LNCaP clone FGC (cell line): ENCODE measurements at regions not wholly inside any gene's neighbourhood (a gene's known extent, or its start where the extent isn't known, plus 50 kb on each side); places are given as distances from the start of the nearest gene placed in this dataset.

Experiments
- DNase-seq: peaks from one replicate; pipeline ENCODE4 v3.0.0-alpha.2; 2011; ENCODE audit warnings: low read depth
- H3K4me3 ChIP-seq: 2 replicates; pipeline ENCODE4 v1.5.1; 2011; ENCODE audit warnings: mild to moderate bottlenecking, low read depth, low read length, control low read depth
- TF ChIP-seq, protein P1 (sequence below): IDR thresholded peaks from 2 replicates; pipeline ENCODE4 v1.5.1; 2012; ENCODE audit warnings: mild to moderate bottlenecking; ENCODE audit not compliant: control insufficient read depth, insufficient read depth; ENCODE audit errors: extremely low read depth

DNA sequence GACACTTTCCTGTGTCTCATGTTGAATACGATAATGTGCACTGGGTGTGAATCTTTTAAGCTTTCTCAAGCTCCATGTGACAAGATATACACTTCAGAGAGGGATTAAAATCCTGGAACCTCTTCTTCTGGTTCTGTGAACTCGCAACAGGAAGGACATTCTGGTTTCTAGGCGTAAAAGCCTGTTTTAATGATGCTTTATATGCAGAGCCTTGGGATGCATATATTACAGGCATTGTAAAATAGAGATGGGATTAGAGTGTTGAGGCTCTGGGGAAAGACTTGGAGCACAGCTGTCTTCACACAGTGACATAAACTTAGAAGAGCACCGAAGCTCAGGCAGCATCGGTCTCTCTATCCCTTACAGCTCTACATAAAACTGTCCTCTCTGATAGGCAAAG is 107.7 kb upstream of the SV2C start:
- DNase-seq, result no peak
- H3K4me3 ChIP-seq, result no peak overlapping the region
- TF ChIP-seq, protein P1, sequence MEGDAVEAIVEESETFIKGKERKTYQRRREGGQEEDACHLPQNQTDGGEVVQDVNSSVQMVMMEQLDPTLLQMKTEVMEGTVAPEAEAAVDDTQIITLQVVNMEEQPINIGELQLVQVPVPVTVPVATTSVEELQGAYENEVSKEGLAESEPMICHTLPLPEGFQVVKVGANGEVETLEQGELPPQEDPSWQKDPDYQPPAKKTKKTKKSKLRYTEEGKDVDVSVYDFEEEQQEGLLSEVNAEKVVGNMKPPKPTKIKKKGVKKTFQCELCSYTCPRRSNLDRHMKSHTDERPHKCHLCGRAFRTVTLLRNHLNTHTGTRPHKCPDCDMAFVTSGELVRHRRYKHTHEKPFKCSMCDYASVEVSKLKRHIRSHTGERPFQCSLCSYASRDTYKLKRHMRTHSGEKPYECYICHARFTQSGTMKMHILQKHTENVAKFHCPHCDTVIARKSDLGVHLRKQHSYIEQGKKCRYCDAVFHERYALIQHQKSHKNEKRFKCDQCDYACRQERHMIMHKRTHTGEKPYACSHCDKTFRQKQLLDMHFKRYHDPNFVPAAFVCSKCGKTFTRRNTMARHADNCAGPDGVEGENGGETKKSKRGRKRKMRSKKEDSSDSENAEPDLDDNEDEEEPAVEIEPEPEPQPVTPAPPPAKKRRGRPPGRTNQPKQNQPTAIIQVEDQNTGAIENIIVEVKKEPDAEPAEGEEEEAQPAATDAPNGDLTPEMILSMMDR, result no peak

DNA sequence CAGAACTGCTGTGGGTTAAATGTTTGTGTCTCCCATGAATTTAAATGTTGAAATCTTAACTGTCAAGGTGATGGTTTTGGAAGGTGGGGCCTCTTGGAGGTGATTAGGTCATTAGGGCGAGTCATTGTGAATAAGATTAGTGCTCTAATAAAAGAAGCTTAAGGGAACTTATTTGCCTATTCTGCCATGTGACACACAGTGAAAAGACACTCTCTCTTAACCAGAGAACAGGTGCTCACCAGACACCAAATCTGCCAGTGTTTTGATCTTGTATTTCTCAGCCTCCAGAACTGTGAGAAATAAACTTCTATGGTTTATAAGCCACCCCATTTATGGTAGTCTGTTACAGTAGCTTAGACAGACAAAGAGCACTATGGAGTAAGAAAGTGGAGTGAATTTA is 117.9 kb upstream of the SV2C start:
- H3K4me3 ChIP-seq, result no peak overlapping the region
- TF ChIP-seq, protein P1, result no peak
- DNase-seq, result no peak

DNA sequence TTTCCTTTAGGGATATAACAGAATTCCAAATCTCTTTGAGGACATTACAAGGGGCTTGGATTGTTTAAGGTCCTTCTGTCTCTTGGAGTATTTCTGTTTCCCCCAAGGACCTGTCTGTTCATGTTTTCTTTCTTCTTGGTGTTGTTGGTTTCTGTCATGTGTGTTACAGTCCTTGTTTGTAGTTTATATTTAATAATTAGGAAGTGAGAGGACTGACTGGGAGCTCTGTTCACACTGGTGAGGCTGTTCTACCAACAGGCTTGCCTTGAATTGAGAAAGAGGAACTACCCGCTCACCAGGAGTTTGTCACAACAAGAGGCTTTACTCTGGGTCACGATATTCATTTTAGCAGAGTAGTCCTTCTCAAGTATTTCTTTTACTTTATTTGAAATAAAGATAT is 119.2 kb upstream of the SV2C start:
- TF ChIP-seq, protein P1, result no peak
- DNase-seq, result no peak

DNA sequence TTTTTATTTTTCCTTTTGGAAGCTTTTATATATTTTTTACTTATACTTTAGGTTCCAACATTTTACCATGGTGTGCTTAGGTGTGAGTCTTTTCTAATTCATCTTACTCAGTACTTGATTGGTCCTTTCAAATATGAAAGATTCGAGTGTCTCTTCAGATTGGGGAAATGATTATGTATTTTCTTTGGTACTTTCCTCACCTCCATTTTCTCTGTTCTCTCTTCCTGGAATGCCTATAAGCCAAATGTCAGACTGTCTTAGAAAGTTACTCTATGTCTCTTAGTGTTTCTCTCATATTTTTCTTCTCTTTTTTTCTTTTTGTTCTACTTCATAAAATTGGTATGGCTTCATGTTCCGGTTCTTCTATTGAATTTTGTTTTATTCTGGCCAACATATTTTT is 119.6 kb upstream of the SV2C start:
- no peak for DNase-seq
- no peak overlapping the region for H3K4me3 ChIP-seq
- TF ChIP-seq, protein P1, result no peak

More for the DNA sequence above, 119.2 kb upstream of the SV2C start:
- no peak overlapping the region for H3K4me3 ChIP-seq

DNA sequence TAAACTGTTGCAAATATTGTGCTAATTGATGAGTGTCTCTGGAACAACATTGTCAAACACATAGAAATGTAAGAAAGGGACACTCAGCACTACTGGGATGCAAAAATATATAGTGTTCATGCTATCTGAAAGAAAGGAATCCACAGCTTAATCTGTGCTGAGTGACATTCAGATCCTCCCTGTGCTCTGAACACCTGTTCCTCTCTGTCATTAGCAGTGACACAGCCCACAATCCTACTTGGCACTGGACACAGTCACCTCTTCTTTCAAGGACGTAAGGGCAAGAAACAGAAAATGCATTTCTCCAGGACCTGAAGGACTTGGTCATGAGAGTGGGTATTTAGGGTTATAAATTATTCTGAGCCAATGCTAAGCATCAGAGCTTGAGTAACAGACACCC is 121.4 kb upstream of the SV2C start:
- TF ChIP-seq, protein P1, result no peak
- no peak overlapping the region for H3K4me3 ChIP-seq
- no peak for DNase-seq

DNA sequence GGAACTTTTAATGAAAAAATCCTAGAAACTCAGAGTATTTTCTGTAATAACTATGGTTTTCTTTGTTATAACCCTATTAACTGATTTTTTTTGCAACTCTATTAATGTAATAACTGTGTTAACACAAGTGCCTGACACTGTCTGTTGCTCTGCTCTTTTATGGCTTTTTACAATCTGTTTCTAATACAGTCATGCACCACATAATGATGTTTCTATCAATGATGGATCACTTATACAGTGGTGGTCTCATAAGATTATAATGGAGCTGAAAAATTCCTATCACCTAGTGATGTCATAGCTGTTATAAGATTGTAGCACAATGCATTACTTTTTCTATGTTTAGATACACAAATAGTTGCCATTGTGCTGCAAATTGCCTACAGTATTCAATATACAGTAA is 123.1 kb upstream of the SV2C start:
- TF ChIP-seq, protein P1, result no peak
- DNase-seq, result no peak
- no peak overlapping the region for H3K4me3 ChIP-seq

DNA sequence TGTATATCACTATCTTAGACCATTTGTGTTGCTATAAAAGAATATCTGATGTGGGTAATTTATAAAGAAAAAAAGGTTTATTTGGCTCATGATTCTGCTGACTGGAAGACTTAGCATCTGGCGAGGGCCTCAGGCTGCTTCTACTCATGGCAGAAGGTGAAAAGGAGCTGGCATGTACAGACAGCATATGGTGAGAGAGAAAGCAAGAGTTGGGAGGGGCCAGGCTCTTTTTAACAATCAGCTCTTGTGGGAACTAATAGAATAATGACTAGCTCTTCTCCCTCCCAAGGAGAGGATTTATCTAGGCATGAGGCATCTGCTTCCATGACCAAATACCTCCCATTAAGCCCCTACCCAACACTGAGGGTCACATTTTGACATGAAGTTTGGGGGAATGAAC is 130.2 kb upstream of the SV2C start:
- no peak overlapping the region for H3K4me3 ChIP-seq
- TF ChIP-seq, protein P1, result no peak
- no peak for DNase-seq
